PFSK-1 (cell line): ENCODE measurements at regions not wholly inside any gene's neighbourhood (a gene's known extent, or its start where the extent isn't known, plus 50 kb on each side); places are given as distances from the start of the nearest gene placed in this dataset.

Experiments used
- FOXP2 ChIP-seq: optimal IDR thresholded peaks from 2 replicates; pipeline ENCODE3; 2011; ENCODE audit warnings: borderline replicate concordance, control low read depth, inconsistent platforms; ENCODE audit not compliant: insufficient read depth; ENCODE audit errors: extremely low read length, extremely low read depth
- POLR2AphosphoS5 ChIP-seq: IDR thresholded peaks from 2 replicates; pipeline ENCODE4 v1.6.1; 2012; ENCODE audit warnings: low read depth, mild to moderate bottlenecking, control low read depth, low read length, moderate library complexity
- REST ChIP-seq, 2 experiments: IDR thresholded peaks; 2 replicates each; pipeline versions ENCODE4 v1.6.1 to v1.8.0; 2011 to 2012; ENCODE audit warnings: low read depth in 2 of 2, low read length in 2 of 2, control low read depth in 1 of 2, inconsistent platforms in 1 of 2, mild to moderate bottlenecking in 1 of 2, moderate library complexity in 1 of 2; ENCODE audit not compliant: insufficient read depth in 1 of 2
- SIN3A ChIP-seq: IDR thresholded peaks from 2 replicates; pipeline ENCODE4 v1.6.1; 2012; ENCODE audit warnings: mild to moderate bottlenecking, low read length, moderate library complexity, borderline replicate concordance; ENCODE audit not compliant: insufficient read depth
- TAF1 ChIP-seq: IDR thresholded peaks from 2 replicates; pipeline ENCODE4 v1.6.1; 2012; ENCODE audit warnings: low read length, control low read depth, borderline replicate concordance; ENCODE audit not compliant: insufficient read depth

GRCh38 chr11:70697701-70698100 is 299.4 kb downstream of the CTTN start:
- TF ChIP-seq POLR2AphosphoS5 (no peak), SIN3A (no peak), REST (IDR thresholded peaks at IDR 0.05; ENCODE audit: insufficient read depth in 1 of 2, low read depth in 2 of 2, low read length in 2 of 2) (no peak), TAF1 (no peak), FOXP2 (no peak)
